GM19351 (cell line): ENCODE measurements at regions not wholly inside any gene's neighbourhood (a gene's known extent, or its start where the extent isn't known, plus 50 kb on each side); places are given as distances from the start of the nearest gene placed in this dataset.
"Not testable (repeated sequence)": the region's sequence is repeated elsewhere in the genome, so short reads cannot be mapped to it uniquely, and the experiment has no call there.

Experiments
- ATAC-seq: cut with Tn5 transposase; IDR thresholded peaks from one replicate; pipeline ENCODE4 v1.9.1; 2021; ENCODE audit warnings: mild to moderate bottlenecking, moderate library complexity; ENCODE audit not compliant: unreplicated experiment

- no peak for ATAC-seq
These were observed 238.2 kb upstream of the KCNN2 start for GRCh38 chr5:114123654-114124053.

GRCh38 chr5:114146398-114146797, 215.5 kb upstream of the KCNN2 start:
- no peak for ATAC-seq

GRCh38 chr5:114148253-114148652, 213.6 kb upstream of the KCNN2 start:
- ATAC-seq, result no peak

- ATAC-seq, result not testable (repeated sequence)
These were observed 213.1 kb upstream of the KCNN2 start for GRCh38 chr5:114148728-114149127.

GRCh38 chr5:114152656-114153360, 209.1 kb upstream of the KCNN2 start:
- no peak for ATAC-seq

- ATAC-seq, result no peak
These were observed 208.5 kb upstream of the KCNN2 start for GRCh38 chr5:114153392-114153791.

GRCh38 chr5:114153833-114154232, 208.0 kb upstream of the KCNN2 start:
- no peak for ATAC-seq

- ATAC-seq, result no peak
These were observed 195.8 kb upstream of the KCNN2 start for GRCh38 chr5:114166081-114166480.

- ATAC-seq, result no peak
These were observed 187.7 kb upstream of the KCNN2 start for GRCh38 chr5:114174131-114174530.

GRCh38 chr5:114174837-114175236, 187.0 kb upstream of the KCNN2 start:
- no peak for ATAC-seq

- ATAC-seq, result no peak
These were observed 185.5 kb upstream of the KCNN2 start for GRCh38 chr5:114176356-114176755.

- ATAC-seq, result no peak
These were observed 182.7 kb upstream of the KCNN2 start for GRCh38 chr5:114179134-114179533.

GRCh38 chr5:114184006-114184405, 177.9 kb upstream of the KCNN2 start:
- ATAC-seq, result no peak

GRCh38 chr5:114185274-114185673, 176.6 kb upstream of the KCNN2 start:
- no peak for ATAC-seq

GRCh38 chr5:114191441-114191840, 170.4 kb upstream of the KCNN2 start:
- ATAC-seq, result no peak

- no peak for ATAC-seq
These were observed 169.8 kb upstream of the KCNN2 start for GRCh38 chr5:114192108-114192507.

GRCh38 chr5:114201332-114201731, 160.5 kb upstream of the KCNN2 start:
- ATAC-seq, result no peak

- ATAC-seq, result no peak
These were observed 156.9 kb upstream of the KCNN2 start for GRCh38 chr5:114204923-114205322.

GRCh38 chr5:114206640-114207039, 155.2 kb upstream of the KCNN2 start:
- no peak for ATAC-seq

GRCh38 chr5:114207615-114208014, 154.3 kb upstream of the KCNN2 start:
- ATAC-seq, result no peak

GRCh38 chr5:114208120-114208519, 153.8 kb upstream of the KCNN2 start:
- ATAC-seq, result no peak

- ATAC-seq, result no peak
These were observed 153.3 kb upstream of the KCNN2 start for GRCh38 chr5:114208588-114208987.

- no peak for ATAC-seq
These were observed 151.2 kb upstream of the KCNN2 start for GRCh38 chr5:114210662-114211061.
